Amniotic epithelial cell (primary cell): ENCODE measurements at regions not wholly inside any gene's neighbourhood (a gene's known extent, or its start where the extent isn't known, plus 50 kb on each side); places are given as distances from the start of the nearest gene placed in this dataset.
A peak's percentile ranks its signal among the peaks of the same experiment; 100 is the strongest.
"Not testable (repeated sequence)": the region's sequence is repeated elsewhere in the genome, so short reads cannot be mapped to it uniquely, and the experiment has no call there.

ENCODE experiments used
- DNase-seq: peaks from one replicate; pipeline ENCODE4 v3.0.0-alpha.2; 2010; ENCODE audit warnings: low read depth

GRCh38 chr17:6373599-6373998, 61.3 kb downstream of the AIPL1 start:
- DNase-seq = not testable (repeated sequence)

- DNase-seq = peak; percentile 42
These were observed 68.7 kb downstream of the AIPL1 start for GRCh38 chr17:6366221-6366666.

- DNase-seq = peak; percentile 67
These were observed 69.5 kb downstream of the AIPL1 start for GRCh38 chr17:6365200-6365943.

- no peak for DNase-seq
These were observed 73.2 kb downstream of the AIPL1 start for GRCh38 chr17:6361733-6362132.

GRCh38 chr17:6358131-6358530, 76.8 kb downstream of the AIPL1 start:
- DNase-seq = no peak

GRCh38 chr17:6356562-6356961, 78.4 kb downstream of the AIPL1 start:
- DNase-seq = no peak

- no peak for DNase-seq
These were observed 79.7 kb downstream of the AIPL1 start for GRCh38 chr17:6355196-6355595.

- no peak for DNase-seq
These were observed 81.9 kb downstream of the AIPL1 start for GRCh38 chr17:6352801-6353560.

- no peak for DNase-seq
These were observed 82.9 kb downstream of the AIPL1 start for GRCh38 chr17:6352016-6352415.

GRCh38 chr17:6350806-6351205, 84.1 kb downstream of the AIPL1 start:
- DNase-seq = no peak

GRCh38 chr17:6348891-6349290, 86.0 kb downstream of the AIPL1 start:
- DNase-seq = no peak

- no peak for DNase-seq
These were observed 87.1 kb downstream of the AIPL1 start for GRCh38 chr17:6347776-6348175.

- DNase-seq = no peak
These were observed 87.9 kb downstream of the AIPL1 start for GRCh38 chr17:6346986-6347385.

- DNase-seq = no peak
These were observed 88.7 kb downstream of the AIPL1 start for GRCh38 chr17:6346156-6346786.

GRCh38 chr17:6343736-6344135, 91.2 kb downstream of the AIPL1 start:
- no peak for DNase-seq

- DNase-seq = no peak
These were observed 91.7 kb downstream of the AIPL1 start for GRCh38 chr17:6343191-6343590.

- no peak for DNase-seq
These were observed 94.2 kb downstream of the AIPL1 start for GRCh38 chr17:6340708-6341107.

GRCh38 chr17:6334386-6334785, 100.5 kb downstream of the AIPL1 start:
- DNase-seq = no peak

- DNase-seq = no peak
These were observed 104.0 kb downstream of the AIPL1 start for GRCh38 chr17:6330936-6331335.

- no peak for DNase-seq
These were observed 106.6 kb downstream of the AIPL1 start for GRCh38 chr17:6328279-6328678.

GRCh38 chr17:6327007-6327406, 107.9 kb downstream of the AIPL1 start:
- no peak for DNase-seq

GRCh38 chr17:6326483-6326882, 108.4 kb downstream of the AIPL1 start:
- DNase-seq = no peak

GRCh38 chr17:6325741-6326140, 109.2 kb downstream of the AIPL1 start:
- no peak for DNase-seq
